ENCODE measurements at regions not wholly inside any gene's neighbourhood (a gene's known extent, or its start where the extent isn't known, plus 50 kb on each side); places are given as distances from the start of the nearest gene placed in this dataset.

DNA sequence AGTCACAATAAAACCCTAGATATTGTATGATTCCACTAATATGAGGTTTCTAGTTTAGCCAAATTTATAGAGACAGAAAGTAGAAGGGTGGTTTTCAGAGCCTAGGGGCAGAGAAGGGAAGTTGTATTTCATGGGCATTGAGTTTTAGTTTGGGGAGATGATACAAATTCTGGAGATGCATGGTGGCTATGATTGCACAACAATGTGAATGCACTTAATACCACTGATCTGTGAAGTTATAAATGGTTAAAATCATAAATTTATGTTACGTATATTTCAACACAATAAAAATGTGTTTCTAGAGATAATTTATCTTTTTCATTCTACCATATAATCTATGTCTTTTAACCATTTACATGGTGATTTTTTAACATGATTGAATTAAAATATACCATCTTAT, 779.3 kb upstream of the BRINP3 start:
- TF ChIP-seq CTCF (IDR thresholded peaks at IDR 0.05) = no peak
- no peak for TF ChIP-seq POLR2AphosphoS5 (IDR thresholded peaks at IDR 0.05; ENCODE audit: low read depth, low read length)
